ENCODE measurements at regions not wholly inside any gene's neighbourhood (a gene's known extent, or its start where the extent isn't known, plus 50 kb on each side); places are given as distances from the start of the nearest gene placed in this dataset.
A peak's percentile ranks its signal among the peaks of the same experiment; 100 is the strongest.

- Histone ChIP-seq H3K4me2 (peak overlapping the region in 4 of 11 experiments; percentile 15 to 39 (median 22); a peak in 5 of 22 replicates), H3K27ac (no peak overlapping the region), H3K9ac (no peak overlapping the region), H3K9me3 (replicated peaks in 1 of 11) (peaks cover 0 to 10% (median 0%) of the 10 kb centered on the region in 11 experiments; a peak in 5 of 22 replicates), H3K4me3 (no peak overlapping the region), H4K20me1 (no peaks in the 10 kb centered on the region), H3K27me3 (no peaks in the 10 kb centered on the region), H3K4me1 (peaks cover 0 to 16% (median 9%) of the 10 kb centered on the region in 10 experiments; a peak in 14 of 20 replicates), H3K36me3 (no peaks in the 10 kb centered on the region)
- TF ChIP-seq Cebpa-rat (IDR thresholded peaks at IDR 0.05): no peak
Measured at GRCh38 chr18:72612894-72613533, 68.9 kb upstream of the CBLN2 start.

GRCh38 chr18:72605376-72605775, 61.2 kb upstream of the CBLN2 start:
- Histone ChIP-seq H4K20me1 (no peaks in the 10 kb centered on the region), H3K4me2 (no peak overlapping the region), H3K4me3 (no peak overlapping the region), H3K4me1 (peaks cover 0 to 4% (median 0%) of the 10 kb centered on the region in 10 experiments; a peak in 1 of 20 replicates), H3K9ac (no peak overlapping the region), H3K27ac (no peak overlapping the region), H3K27me3 (no peaks in the 10 kb centered on the region), H3K9me3 (replicated peaks in 1 of 11) (peaks cover 0 to 10% (median 0%) of the 10 kb centered on the region in 11 experiments; a peak in 6 of 22 replicates), H3K36me3 (no peaks in the 10 kb centered on the region)
- no peak for TF ChIP-seq Cebpa-rat (IDR thresholded peaks at IDR 0.05)

GRCh38 chr18:72601944-72602343, 57.8 kb upstream of the CBLN2 start:
- peaks cover 0 to 4% (median 0%) of the 10 kb centered on the region in 11 experiments; a peak in 3 of 22 replicates for H3K9me3 ChIP-seq (replicated peaks in 1 of 11)

GRCh38 chr18:72601481-72601880, 57.3 kb upstream of the CBLN2 start:
- peaks cover 0 to 4% (median 0%) of the 10 kb centered on the region in 11 experiments; a peak in 3 of 22 replicates for H3K9me3 ChIP-seq (replicated peaks in 1 of 11)
- H3K9ac ChIP-seq: no peak overlapping the region
- no peak overlapping the region for H3K4me3 ChIP-seq
- no peak overlapping the region for H3K27ac ChIP-seq
- peaks cover 0 to 4% (median 0%) of the 10 kb centered on the region in 10 experiments; a peak in 1 of 20 replicates for H3K4me1 ChIP-seq
- no peak overlapping the region for H3K4me2 ChIP-seq
- H3K27me3 ChIP-seq: no peaks in the 10 kb centered on the region
- no peaks in the 10 kb centered on the region for H3K36me3 ChIP-seq
- TF ChIP-seq Cebpa-rat (IDR thresholded peaks at IDR 0.05): no peak
- H4K20me1 ChIP-seq: no peaks in the 10 kb centered on the region

More at GRCh38 chr18:72601944-72602343, 57.8 kb upstream of the CBLN2 start:
- TF ChIP-seq Cebpa-rat (IDR thresholded peaks at IDR 0.05): no peak
- Histone ChIP-seq H3K4me2 (no peak overlapping the region), H3K4me1 (peaks cover 0 to 4% (median 0%) of the 10 kb centered on the region in 10 experiments; a peak in 1 of 20 replicates), H3K27me3 (no peaks in the 10 kb centered on the region), H3K9ac (no peak overlapping the region), H3K27ac (no peak overlapping the region), H3K4me3 (no peak overlapping the region), H4K20me1 (no peaks in the 10 kb centered on the region), H3K36me3 (no peaks in the 10 kb centered on the region)
